ENCODE measurements at regions not wholly inside any gene's neighbourhood (a gene's known extent, or its start where the extent isn't known, plus 50 kb on each side); places are given as distances from the start of the nearest gene placed in this dataset.

- H3K79me1 ChIP-seq (ENCODE audit: insufficient read depth, low read depth, low read length, poor library complexity, severe bottlenecking) = no peaks in the 10 kb centered on the region
- DNase-seq = no peak
- H2AFZ ChIP-seq (ENCODE audit: low read length) = no peak overlapping the region
- no peaks in the 10 kb centered on the region for H3K36me3 Mint-ChIP-seq (ENCODE audit: insufficient read depth in 1 of 3, low read depth in 3 of 3)
- H2BK120ac ChIP-seq (ENCODE audit: low read depth, low read length, poor library complexity, severe bottlenecking) = no peak overlapping the region
- no peaks in the 10 kb centered on the region for H3K79me2 ChIP-seq (ENCODE audit: insufficient read depth, low read length)
- no peak overlapping the region for H3K18ac ChIP-seq (ENCODE audit: insufficient read length, low read depth, low read length)
- peaks cover 2% of the 10 kb centered on the region for H3K27me3 Mint-ChIP-seq (ENCODE audit: low read depth)
- H3K56ac ChIP-seq (ENCODE audit: insufficient read length, low read depth, low read length) = no peak overlapping the region
- H3K23me2 ChIP-seq (ENCODE audit: insufficient read length, low read depth, low read length, poor library complexity, severe bottlenecking) = no peaks in the 10 kb centered on the region
- no peak overlapping the region for H2BK20ac ChIP-seq (ENCODE audit: low read depth, low read length, poor library complexity, severe bottlenecking)
- no CpG with 5 or more reads among the region's 7 CpGs for WGBS (ENCODE audit: extremely low coverage, insufficient read length, low lambda C conversion rate)
- H3K9me3 ChIP-seq (ENCODE audit: control insufficient read depth, low read depth, low read length) = no peaks in the 10 kb centered on the region
- H3T11ph ChIP-seq (ENCODE audit: low read length) = no peak overlapping the region
- H3K4me1 ChIP-seq (ENCODE audit: insufficient read depth, low read length) = peaks cover 6% of the 10 kb centered on the region; the same call in 1 of the 2 replicates
- no peak overlapping the region for H3K23ac ChIP-seq (ENCODE audit: insufficient read length, low read depth, low read length)
- H3K27me3 ChIP-seq (ENCODE audit: insufficient read depth, low read length) = no peaks in the 10 kb centered on the region
- H3K14ac ChIP-seq (ENCODE audit: insufficient read depth, low read length) = no peak overlapping the region
- H2BK5ac ChIP-seq (ENCODE audit: insufficient read length, low read length) = no peak overlapping the region
- H3K27ac Mint-ChIP-seq = no peak overlapping the region
- no peaks in the 10 kb centered on the region for H3K9me3 Mint-ChIP-seq
- no peak overlapping the region for H2AK5ac ChIP-seq (ENCODE audit: insufficient read length, low read length)
- H2BK15ac ChIP-seq (ENCODE audit: low read depth, low read length) = no peak overlapping the region
- H4K20me1 ChIP-seq (ENCODE audit: control insufficient read depth, insufficient read depth, insufficient read length) = no peaks in the 10 kb centered on the region
- no peak for TF ChIP-seq CTCF (conservative IDR thresholded peaks at IDR 0.05)
- H4K5ac ChIP-seq (ENCODE audit: insufficient read length, low read depth, low read length) = no peak overlapping the region
- no peak overlapping the region for H3K4me2 ChIP-seq (ENCODE audit: insufficient read depth, insufficient read length, low read length)
- H3K4me1 Mint-ChIP-seq = peaks cover 21 to 30% of the 10 kb centered on the region in 2 experiments
- H2BK12ac ChIP-seq (ENCODE audit: insufficient read length, low read depth, low read length) = no peak overlapping the region
- H3K9ac ChIP-seq (ENCODE audit: extremely low read depth, insufficient read length, low read length) = no peak overlapping the region
- no peak overlapping the region for H3K4me3 Mint-ChIP-seq
- no peak overlapping the region for H3K27ac ChIP-seq (ENCODE audit: insufficient read length, low read depth, low read length)
- no peak overlapping the region for H4K8ac ChIP-seq (replicated peaks; ENCODE audit: insufficient read length, low read depth, low read length)
- H4K91ac ChIP-seq (ENCODE audit: insufficient read length, low read depth, low read length) = no peak overlapping the region
- no peak overlapping the region for H3K4ac ChIP-seq (ENCODE audit: low read depth, low read length)
Observed at GRCh38 chr13:24087605-24088225, 72.8 kb upstream of the SPATA13 start.
